ENCODE measurements at regions not wholly inside any gene's neighbourhood (a gene's known extent, or its start where the extent isn't known, plus 50 kb on each side); places are given as distances from the start of the nearest gene placed in this dataset.
"Not testable (repeated sequence)": the region's sequence is repeated elsewhere in the genome, so short reads cannot be mapped to it uniquely, and the experiment has no call there.

DNA sequence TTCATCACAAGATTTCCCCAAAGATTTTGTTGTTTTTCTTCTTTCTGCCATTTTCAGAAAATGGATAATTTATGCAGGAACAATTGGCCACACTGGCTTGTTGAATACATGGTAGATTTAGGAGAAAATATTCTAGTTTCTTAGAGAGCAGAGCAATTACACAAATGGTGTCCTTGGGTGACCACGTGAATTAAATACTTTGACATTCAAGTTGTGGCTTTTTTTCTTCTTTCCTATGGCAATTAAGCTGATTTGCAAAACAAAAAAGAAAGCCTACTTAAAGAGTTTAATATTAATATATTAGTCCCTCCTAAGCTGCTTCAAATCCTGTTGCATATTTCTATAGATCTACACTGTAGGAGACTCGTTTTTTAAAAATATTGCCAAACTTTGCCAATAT is 133.0 kb upstream of the HTR2C start:
- Mint-ChIP-seq H3K4me1 (ENCODE audit: low read depth) (no peaks in the 10 kb centered on the region), H3K36me3 (ENCODE audit: low read depth) (no peaks in the 10 kb centered on the region), H3K27ac (ENCODE audit: unreplicated experiment) (no peak overlapping the region), H3K27me3 (ENCODE audit: low read depth) (peaks cover 6% of the 10 kb centered on the region), H3K9me3 (ENCODE audit: low read depth) (no peaks in the 10 kb centered on the region), H3K4me3 (ENCODE audit: unreplicated experiment) (no peak overlapping the region)
- no peak for DNase-seq (ENCODE audit: low spot score)
- TF ChIP-seq, protein P1, sequence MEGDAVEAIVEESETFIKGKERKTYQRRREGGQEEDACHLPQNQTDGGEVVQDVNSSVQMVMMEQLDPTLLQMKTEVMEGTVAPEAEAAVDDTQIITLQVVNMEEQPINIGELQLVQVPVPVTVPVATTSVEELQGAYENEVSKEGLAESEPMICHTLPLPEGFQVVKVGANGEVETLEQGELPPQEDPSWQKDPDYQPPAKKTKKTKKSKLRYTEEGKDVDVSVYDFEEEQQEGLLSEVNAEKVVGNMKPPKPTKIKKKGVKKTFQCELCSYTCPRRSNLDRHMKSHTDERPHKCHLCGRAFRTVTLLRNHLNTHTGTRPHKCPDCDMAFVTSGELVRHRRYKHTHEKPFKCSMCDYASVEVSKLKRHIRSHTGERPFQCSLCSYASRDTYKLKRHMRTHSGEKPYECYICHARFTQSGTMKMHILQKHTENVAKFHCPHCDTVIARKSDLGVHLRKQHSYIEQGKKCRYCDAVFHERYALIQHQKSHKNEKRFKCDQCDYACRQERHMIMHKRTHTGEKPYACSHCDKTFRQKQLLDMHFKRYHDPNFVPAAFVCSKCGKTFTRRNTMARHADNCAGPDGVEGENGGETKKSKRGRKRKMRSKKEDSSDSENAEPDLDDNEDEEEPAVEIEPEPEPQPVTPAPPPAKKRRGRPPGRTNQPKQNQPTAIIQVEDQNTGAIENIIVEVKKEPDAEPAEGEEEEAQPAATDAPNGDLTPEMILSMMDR (IDR thresholded peaks at IDR 0.05): no peak

DNA sequence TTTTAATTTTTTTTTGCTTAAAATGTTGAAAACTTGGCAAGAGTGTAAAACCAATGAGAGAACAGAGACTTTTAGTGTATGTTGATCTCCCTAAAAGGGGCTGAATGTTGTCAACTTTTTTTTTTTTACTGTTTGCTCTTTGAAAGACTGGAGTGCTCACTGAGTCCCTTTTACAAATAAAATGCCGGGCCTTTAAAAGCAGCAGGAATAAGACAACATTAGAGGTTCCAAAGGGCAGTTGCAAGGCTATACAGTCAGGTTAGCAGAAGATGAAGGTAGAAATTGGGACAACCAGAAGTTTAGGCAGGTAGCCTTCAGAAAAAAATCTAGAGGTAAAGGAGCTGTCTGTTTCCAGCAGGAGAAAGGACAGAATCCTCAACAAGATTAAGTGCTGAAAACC is 132.5 kb upstream of the HTR2C start:
- Mint-ChIP-seq H3K27ac (ENCODE audit: unreplicated experiment) (no peak overlapping the region), H3K4me1 (ENCODE audit: low read depth) (no peaks in the 10 kb centered on the region), H3K27me3 (ENCODE audit: low read depth) (peaks cover 6% of the 10 kb centered on the region), H3K4me3 (ENCODE audit: unreplicated experiment) (no peak overlapping the region), H3K9me3 (ENCODE audit: low read depth) (no peaks in the 10 kb centered on the region), H3K36me3 (ENCODE audit: low read depth) (no peaks in the 10 kb centered on the region)
- TF ChIP-seq, protein P1 (IDR thresholded peaks at IDR 0.05): no peak
- no peak for DNase-seq (ENCODE audit: low spot score)

DNA sequence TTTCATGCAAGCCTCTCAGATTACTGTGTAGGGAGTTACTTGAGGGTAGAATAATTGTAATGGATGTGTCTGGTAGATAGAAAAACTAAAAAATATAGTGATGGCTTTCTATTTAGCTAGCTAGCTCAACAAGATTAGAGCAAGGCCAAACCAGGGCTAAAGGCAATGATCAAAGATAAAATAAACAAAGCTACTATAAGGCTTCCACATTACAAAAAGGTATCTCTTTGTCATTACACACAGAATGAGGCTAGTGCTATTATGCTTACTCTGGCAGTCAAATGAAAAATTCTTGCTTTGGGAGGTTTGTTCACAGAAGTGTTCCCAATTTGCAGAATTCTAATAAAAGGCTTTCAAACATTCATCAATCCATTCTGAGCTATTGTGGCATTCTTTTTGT is 121.6 kb upstream of the HTR2C start:
- H3K27me3 Mint-ChIP-seq (ENCODE audit: low read depth): peaks cover 19% of the 10 kb centered on the region
- no peaks in the 10 kb centered on the region for H3K4me1 Mint-ChIP-seq (ENCODE audit: low read depth)
- H3K36me3 Mint-ChIP-seq (ENCODE audit: low read depth): no peaks in the 10 kb centered on the region
- H3K9me3 Mint-ChIP-seq (ENCODE audit: low read depth): peaks cover under 1% of the 10 kb centered on the region
- no peak overlapping the region for H3K4me3 Mint-ChIP-seq (ENCODE audit: unreplicated experiment)
- TF ChIP-seq, protein P1 (IDR thresholded peaks at IDR 0.05): no peak
- H3K27ac Mint-ChIP-seq (ENCODE audit: unreplicated experiment): no peak overlapping the region
- DNase-seq (ENCODE audit: low spot score): no peak

DNA sequence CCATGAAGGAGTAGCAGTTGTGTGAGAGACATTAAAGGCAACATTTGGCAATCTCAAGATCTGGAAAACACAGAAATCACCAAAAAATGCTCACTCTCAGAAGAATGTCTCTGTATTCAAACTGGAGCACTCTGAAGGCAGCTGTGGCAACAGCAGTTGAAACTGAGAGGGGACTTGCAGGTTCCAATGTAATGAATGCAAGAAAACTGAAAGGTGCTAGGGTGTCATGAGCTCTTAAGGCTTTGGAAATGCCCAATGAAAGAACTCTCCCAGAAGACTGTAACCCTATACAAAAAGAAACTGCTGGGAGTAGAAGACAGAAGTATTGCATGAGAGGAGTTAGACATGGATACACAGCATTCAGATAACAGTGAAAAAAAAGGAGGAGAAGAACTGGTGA is 118.2 kb upstream of the HTR2C start:
- Mint-ChIP-seq H3K27ac (ENCODE audit: unreplicated experiment) (no peak overlapping the region), H3K4me1 (ENCODE audit: low read depth) (no peaks in the 10 kb centered on the region), H3K9me3 (ENCODE audit: low read depth) (no peaks in the 10 kb centered on the region), H3K27me3 (ENCODE audit: low read depth) (peaks cover 41% of the 10 kb centered on the region), H3K36me3 (ENCODE audit: low read depth) (no peaks in the 10 kb centered on the region), H3K4me3 (ENCODE audit: unreplicated experiment) (no peak overlapping the region)
- TF ChIP-seq, protein P1 (IDR thresholded peaks at IDR 0.05): no peak
- DNase-seq (ENCODE audit: low spot score): no peak

DNA sequence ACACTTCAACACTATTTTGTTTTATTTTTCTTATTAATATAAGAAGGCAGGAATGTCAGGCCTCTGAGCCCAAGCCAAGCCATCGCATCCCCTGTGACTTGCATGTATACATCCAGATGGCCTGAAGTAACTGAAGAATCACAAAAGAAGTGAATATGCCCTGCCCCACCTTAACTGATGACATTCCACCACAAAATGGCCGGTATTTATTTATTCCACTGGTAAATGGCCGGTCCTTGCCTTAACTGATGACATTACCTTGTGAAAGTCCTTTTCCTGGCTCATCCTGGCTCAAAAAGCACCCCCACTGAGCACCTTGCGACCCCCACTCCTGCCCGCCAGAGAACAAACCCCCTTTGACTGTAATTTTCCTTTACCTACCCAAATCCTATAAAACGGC is 111.9 kb upstream of the HTR2C start:
- H3K36me3 Mint-ChIP-seq (ENCODE audit: low read depth); H3K9me3 Mint-ChIP-seq (ENCODE audit: low read depth); H3K4me1 Mint-ChIP-seq (ENCODE audit: low read depth); H3K4me3 Mint-ChIP-seq (ENCODE audit: unreplicated experiment); DNase-seq (ENCODE audit: low spot score); H3K27ac Mint-ChIP-seq (ENCODE audit: unreplicated experiment): not testable (repeated sequence)
- H3K27me3 Mint-ChIP-seq (ENCODE audit: low read depth): peaks cover 31% of the 10 kb centered on the region

DNA sequence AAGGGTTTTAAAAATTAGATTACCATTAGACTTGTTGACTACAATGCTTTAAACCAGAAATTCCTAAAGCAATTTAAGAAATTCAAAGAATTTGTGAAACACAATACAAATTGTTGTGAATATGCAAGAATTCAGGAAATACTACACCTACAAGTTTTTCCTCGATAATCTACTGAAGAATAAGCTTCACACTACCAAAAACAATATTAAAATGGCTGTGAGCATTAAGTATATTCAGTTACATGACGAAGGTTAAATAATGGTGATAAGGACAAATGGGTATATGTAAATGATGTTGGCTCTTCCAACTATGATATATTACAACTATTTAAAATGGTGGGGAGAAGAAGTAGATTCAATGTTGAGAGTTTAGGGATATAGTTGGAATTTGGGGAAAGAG is 111.1 kb upstream of the HTR2C start:
- Mint-ChIP-seq H3K27ac (ENCODE audit: unreplicated experiment) (no peak overlapping the region), H3K4me3 (ENCODE audit: unreplicated experiment) (no peak overlapping the region), H3K27me3 (ENCODE audit: low read depth) (peaks cover 24% of the 10 kb centered on the region), H3K36me3 (ENCODE audit: low read depth) (no peaks in the 10 kb centered on the region), H3K4me1 (ENCODE audit: low read depth) (no peaks in the 10 kb centered on the region), H3K9me3 (ENCODE audit: low read depth) (no peaks in the 10 kb centered on the region)
- no peak for DNase-seq (ENCODE audit: low spot score)
- TF ChIP-seq, protein P1 (IDR thresholded peaks at IDR 0.05): no peak
